NCI-H345 treated with DMSO at 0.1 percent for 48 hours (cell line): ENCODE measurements at regions not wholly inside any gene's neighbourhood (a gene's known extent, or its start where the extent isn't known, plus 50 kb on each side); places are given as distances from the start of the nearest gene placed in this dataset.
"Not testable (repeated sequence)": the region's sequence is repeated elsewhere in the genome, so short reads cannot be mapped to it uniquely, and the experiment has no call there.

Experiments used
- DNase-seq: peaks from one replicate; lab custom pipeline; 2025; ENCODE audit not compliant: unreplicated experiment; lab: John Stamatoyannopoulos, UW

GRCh38 chrX:1895583-1895982 is 280.7 kb downstream of the ASMT start:
- DNase-seq: no peak

GRCh38 chrX:1899841-1900240 is 285.0 kb downstream of the ASMT start:
- DNase-seq: no peak

DNA sequence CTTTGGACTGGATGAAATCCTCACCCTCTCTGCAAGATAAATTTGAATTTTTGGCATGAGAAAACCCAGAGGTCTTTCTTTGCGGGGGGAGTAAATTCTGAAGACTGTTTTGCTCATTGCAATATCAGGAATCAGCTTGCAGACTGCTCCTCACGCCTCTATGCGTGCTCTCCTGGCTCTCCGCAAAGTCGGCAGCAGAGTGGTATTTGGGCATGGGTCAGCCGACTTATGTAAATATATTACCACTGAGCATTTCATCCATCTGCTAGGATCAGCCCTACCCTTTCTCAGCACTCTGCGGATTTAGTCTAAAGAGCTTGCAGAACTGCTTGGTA is 288.0 kb downstream of the ASMT start:
- DNase-seq: no peak

- DNase-seq: no peak
These were observed 288.5 kb downstream of the ASMT start for GRCh38 chrX:1903236-1903935.

GRCh38 chrX:1904663-1905218 is 289.9 kb downstream of the ASMT start:
- no peak for DNase-seq

DNA sequence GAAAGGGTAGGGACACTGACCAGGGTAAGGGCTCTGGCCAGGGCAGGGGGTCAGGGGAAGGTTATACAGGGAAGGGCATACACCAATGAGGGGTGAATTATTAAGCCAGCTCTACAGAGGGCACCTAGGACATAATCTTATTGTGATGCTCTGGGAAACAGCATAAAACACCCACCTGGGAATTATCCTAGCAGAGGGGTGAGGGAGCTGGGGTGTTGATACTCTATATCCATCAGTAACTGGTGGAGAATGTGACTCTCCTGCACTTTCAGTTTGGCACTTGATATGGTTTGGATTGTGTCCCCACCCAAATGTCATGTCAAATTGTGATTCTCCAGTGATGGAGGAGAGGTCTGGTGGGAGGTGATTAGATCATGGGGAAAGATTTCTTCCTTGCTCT is 291.2 kb downstream of the ASMT start:
- no peak for DNase-seq

GRCh38 chrX:1908996-1909395 is 294.1 kb downstream of the ASMT start:
- DNase-seq: not testable (repeated sequence)

DNA sequence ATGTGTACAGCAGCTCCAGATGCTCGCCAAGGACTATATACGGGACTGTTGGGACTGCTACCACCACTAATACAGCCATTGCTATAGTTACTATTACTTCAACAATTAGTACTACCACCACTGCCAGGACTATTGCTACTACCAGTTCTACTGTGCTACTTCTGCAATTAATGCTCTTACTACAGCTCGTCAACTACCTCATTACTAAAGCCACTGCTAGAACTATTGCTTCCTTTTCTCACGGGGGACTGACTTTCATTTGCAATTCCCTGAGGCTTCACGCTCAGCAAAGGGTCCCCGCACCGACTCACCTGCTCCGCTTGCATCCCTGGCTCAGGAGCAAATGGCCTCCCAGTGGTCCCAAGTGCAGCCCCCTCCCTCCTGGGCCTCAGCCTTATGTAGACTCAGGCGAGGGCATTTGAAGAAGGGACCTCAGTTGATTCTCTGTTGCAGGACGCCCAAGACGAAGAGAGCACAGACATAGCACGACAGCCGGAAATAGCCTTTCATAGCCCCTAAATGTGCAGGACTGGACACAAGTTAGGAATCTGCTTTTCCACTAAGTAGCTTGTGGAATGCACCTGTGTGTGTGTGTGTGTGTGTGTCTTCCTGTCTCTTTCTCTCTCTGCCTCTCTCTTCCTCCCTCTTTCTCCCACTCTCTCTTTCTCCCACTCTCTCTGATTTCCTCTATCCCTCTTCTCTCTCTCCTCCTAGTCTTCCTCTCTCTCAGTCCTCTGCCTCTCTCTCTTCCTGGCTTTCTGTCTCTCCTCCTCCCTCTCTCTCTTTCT is 294.8 kb downstream of the ASMT start:
- no peak for DNase-seq

DNA sequence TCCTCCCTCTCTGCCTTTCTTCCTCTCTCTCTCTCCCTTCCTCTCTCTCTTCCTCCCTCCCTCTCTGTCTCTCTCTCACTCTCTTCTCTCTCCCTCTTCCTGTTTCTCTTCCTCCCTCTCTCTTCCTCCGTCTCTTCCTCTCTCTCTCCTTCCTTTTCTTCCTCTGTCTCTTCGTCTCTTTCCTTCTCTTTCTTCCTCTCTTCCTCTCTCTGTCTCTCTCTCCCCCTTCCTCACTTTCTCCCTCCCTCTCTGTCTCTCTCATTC is 295.3 kb downstream of the ASMT start:
- no peak for DNase-seq

DNA sequence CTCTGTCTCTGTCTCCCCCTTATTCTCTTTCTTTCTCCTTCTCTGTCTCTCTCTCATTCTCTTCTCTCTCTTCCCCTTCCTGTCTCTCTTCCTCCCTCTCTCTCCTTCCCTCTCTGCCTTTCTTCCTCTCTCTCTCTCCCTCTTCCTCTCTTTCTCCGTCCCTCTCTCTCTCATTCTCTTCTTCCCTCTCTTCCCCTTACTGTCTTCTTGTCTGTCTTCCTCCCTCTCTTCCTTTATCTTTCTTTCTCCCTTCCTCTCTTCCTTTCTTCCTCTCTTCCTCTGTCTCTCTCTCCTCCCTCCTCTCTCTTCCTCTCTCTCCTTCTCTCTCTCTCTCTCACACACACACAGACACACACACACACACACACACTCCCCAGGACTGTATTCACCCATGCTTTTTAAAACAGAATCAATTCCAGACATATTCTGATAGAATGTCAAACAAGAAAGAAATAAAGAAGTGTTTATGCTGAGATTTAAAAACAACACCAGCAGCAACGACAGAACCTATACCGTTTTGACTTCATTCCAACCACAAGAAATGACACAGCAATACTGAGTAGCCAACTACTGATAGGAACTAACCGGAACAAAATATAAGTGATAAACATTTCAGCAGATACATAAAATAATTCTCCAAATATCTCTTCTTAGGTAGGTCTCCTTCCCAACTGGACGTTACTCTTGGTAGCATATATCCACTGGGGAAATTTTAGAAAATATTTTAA is 296.7 kb downstream of the ASMT start:
- DNase-seq: no peak

DNA sequence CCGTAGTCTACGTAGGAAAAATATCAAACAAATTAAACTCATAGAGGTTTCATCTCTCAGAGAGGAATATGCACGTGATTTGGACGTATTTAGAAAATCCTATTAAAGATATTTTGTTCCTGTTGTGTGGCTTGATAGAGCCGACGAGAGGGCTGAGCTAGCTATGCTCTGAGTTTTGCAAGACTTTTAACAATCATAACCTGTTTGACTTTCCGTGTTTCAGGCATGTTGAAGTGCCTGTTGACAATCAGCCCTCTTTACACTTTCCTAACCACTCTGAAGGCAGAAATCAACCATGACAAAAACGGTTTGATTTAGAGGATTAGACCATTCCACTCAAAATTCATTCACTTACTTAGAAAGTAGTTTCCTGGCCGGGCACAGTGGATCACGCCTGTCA is 297.3 kb downstream of the ASMT start:
- DNase-seq: peak; percentile 37

DNA sequence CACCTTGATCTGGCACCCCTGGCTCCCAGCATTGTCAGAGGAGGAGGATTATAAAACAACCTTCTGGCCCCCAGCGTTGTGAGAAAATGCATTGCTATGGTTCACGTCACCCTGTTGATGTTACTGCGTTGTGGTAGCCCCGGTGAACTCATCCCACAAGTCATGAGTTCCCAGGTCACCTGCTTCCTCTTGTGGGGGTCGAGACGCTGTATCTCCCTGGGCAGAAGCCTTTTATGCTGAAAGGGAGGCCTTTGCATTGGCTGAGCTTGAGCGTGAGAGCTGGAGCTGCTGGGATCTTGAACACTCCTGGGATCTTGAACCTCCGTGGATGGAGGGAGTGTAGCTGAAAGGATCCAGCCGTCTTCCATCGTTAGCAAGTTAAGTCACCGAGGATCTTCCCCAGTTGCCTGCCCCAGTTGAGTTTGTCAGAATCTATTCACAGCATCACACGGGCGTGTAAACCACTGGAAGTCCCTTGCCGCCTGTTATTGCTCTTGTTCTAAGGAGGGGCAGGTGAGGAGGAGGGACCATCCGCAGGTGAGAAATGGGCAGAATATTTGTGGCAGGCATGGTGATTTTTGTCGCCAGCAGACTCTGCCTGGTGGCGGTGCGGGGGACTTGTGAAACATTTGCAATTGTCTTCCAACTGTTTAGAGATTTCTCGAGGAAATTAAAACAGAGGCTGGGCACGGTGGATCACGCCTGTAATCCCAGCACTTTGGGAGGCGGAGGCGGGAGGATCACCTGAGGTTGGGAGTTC is 299.9 kb downstream of the ASMT start:
- DNase-seq: no peak

GRCh38 chrX:1918780-1919179 is 303.9 kb downstream of the ASMT start:
- no peak for DNase-seq

DNA sequence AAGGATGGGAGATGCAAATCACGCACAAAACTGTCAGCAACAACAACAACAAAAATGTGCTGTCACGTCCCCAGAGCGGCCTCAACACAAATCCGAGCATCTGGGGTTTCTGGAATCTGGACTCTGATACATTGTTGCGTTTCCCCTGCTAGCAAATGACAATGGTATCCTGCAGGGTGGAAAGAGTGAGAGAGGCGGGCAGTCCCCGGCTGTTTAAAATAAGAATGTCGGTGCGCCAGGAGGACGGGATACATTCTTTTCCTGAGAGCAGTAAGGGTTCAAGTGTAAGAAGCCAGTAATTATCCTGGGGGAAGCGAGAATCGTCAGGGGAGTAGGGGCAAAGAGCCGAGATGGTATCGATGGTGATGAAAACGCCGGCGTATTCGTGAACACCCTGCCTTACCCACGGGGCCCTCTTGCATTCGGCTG is 310.2 kb downstream of the ASMT start:
- DNase-seq: peak; percentile 9

DNA sequence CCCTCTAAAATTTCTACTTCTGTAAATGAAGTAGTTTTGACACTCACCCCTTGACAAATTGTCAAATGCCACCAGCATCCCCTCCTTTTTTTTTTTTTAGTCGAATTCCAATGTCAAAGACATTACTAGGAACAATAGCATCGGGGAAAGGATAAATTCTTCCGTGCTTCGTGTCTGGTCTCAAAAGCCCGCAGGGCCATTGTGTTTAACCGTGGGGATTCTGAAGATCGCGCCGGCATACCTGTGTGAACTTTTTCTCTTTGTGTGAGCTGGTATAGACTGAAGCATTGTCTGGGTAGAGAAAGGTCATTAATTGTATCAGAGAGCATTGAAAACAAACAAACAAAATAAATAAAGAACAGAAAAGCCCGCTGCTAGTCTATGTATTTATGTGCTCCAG is 313.9 kb downstream of the ASMT start:
- no peak for DNase-seq

DNA sequence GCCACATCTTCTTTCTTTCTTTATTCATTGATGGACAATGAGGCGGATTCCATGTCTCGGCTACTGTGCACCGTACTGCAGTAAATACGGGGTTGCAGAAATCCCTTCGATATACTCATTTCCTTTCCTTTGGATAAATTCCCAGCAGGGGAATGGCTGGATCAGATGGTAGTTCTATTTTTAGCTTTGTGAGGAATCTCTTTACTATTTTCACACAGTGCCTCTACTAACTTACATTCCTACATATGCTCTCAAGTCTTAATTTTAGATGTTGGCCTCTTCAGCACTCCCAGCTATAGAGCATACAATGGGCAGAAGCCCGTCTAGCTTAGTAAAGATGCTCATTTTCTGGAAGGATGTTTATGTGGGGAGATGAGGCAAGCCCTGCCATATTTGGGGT is 317.4 kb downstream of the ASMT start:
- DNase-seq: no peak

- DNase-seq: no peak
These were observed 319.1 kb downstream of the ASMT start for GRCh38 chrX:1933964-1934363.

DNA sequence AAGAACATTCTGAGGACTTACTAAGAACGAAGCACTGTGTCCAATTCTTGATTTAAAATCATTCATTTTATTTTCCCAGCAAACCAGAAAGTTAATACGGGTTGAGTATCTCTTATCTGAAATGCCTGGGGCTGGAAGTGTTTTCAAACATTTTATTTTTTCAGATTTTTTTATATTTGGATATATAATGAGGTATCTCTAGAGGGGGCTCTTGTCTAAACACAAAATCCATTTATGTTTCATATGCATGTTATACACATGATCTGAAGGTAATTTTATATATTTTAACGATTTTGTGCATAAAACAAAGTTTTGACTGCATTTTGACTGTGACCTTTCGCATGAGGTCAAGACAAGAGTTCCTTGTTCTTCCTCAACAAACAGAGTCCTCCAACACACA is 320.9 kb downstream of the ASMT start:
- DNase-seq: no peak

- no peak for DNase-seq
These were observed 323.3 kb downstream of the ASMT start for GRCh38 chrX:1938190-1938589.

DNA sequence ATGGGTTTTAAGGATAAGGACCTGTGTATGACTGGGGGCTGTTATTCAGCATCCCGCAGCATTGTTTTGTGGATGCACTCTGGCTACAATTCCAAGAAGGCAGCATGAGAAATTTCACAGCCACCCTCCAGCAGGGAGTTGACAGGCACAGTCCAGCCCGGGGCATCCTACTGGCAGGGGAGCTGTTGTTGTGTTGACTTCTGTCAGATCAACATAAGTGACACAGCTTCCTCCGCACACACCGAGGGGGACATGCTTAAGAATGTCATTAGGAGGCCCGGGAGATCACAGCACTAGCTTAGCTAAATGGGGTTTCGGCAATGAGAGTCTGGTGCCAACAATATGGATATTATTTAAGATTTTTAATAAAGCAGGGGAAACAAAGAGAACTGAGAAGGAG is 326.5 kb downstream of the ASMT start:
- DNase-seq: no peak

GRCh38 chrX:1945879-1946278 is 331.0 kb downstream of the ASMT start:
- no peak for DNase-seq
